GM20431 (cell line): ENCODE measurements at regions not wholly inside any gene's neighbourhood (a gene's known extent, or its start where the extent isn't known, plus 50 kb on each side); places are given as distances from the start of the nearest gene placed in this dataset.

ENCODE experiments used
- in situ Hi-C: fragments of 300-500 bp; cut with MseI, MboI; formaldehyde crosslinking; loops from one replicate; pipeline ENCODE4 v1.15.0; 2020; ENCODE audit warnings: low sequenced_read_pairs; ENCODE audit not compliant: unreplicated experiment

DNA sequence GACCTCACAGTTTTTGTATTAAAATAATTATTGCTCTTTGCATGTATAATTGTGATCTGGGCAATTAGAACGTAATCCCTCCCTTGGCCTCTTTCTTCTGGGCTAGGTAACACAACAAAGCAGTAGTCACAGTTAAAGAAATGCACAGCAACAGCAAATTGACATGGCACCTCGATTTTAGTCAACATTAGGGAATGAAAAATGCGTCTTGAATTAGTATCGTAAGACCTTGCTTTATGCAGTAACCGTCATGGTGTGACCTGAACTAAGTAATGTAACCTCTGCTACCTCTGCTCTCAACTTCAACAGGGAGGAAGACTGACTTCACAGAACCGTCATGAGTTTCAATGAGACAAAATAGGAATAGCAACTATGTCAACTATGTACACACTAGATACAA lies 265.4 kb upstream of the MAF start:
- in situ Hi-C loops: no loop called here

DNA sequence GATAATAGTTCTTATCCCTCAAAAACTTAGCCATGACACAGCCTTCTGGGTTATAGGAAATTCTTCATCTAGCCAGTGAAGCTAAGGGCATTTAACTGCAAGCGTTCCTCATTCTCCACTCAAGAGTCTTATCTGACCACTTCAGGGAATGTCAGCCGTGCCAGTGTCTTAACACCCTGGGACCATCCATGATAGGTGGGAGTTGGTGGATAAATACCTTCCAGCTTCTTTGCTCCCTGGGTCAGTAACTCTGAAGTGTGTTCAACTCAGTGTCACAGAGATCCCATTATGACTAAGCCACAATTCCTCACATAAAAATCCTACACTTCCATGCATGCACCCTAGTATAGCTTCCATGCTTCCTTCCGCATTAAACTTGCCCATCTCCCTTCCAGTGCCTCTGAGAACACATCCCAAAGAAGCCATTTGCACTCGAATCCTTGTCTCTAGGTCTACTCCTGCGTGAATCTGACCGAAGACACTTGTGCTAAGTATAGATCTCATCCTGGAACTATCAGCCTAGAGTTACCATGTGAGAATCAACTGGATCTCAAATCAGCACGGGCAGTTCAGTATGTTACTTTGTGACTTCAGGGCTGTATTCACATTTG lies 264.3 kb upstream of the MAF start:
- in situ Hi-C loops: no loop called here

DNA sequence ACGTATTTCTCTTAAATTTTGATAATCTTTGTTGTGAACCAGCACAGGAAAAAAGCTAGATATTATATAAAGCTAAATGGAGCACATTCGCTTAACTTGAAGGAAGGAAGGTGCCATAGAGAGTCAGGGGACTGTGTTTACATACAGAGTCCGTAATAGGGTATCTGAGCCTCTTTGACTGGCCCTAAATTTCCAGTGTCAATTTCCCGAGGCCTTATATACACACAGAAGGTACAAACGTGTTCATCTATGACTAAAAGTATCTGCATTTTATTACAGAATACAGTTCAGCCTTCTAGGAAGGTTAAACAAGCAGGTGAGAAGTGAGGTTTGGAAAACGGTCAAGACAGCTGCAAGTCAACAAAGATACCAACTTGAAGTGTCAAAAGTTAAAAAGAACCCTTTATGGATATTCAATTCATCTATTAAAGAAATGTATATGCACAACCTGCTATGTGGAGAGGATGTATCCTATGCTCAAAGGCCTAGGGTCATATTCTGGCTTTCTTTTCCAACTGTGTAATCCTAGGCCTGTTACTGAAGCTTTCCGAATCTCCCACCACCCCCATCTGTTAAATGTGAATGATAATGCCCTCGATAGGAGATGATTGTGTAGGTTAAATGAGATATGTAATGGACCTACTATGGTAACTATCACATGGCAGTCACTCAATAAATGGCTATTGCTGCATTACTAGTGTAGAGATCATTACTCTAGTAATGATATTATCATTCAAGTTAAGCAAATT lies 263.7 kb upstream of the MAF start:
- in situ Hi-C loops: no loop called here

- in situ Hi-C loops: no loop called here
Measured at GRCh38 chr16:79863128-79864031, 262.8 kb upstream of the MAF start.

DNA sequence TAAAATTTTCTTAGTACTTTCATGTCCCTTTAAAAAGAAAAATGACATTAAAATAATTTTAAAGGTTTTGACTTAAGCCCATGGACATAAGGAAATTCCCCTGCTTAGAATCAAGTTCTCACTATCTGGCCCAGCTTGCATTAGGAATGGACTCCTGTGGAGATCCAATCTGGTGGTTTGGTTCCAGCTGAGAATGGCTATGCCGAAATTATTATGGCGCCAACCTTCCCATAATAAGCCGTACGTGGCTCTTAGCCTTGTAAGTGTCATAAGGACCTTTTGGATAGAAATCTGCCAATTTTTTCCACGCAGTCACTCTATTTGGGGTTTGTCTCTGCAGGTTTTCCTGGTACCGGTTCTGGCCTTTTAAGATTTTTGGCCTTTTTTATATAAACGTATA lies 262.1 kb upstream of the MAF start:
- in situ Hi-C loops: no loop called here

- in situ Hi-C loops: no loop called here
Measured at GRCh38 chr16:79856581-79856980, 256.0 kb upstream of the MAF start.

GRCh38 chr16:79850348-79850747 lies 249.8 kb upstream of the MAF start:
- in situ Hi-C loops: no loop called here

- in situ Hi-C loops: loop anchor here (25.0 kb wide), 1 partner anchor 112 kb away; no protein-coding TSS in a partner anchor
Measured at GRCh38 chr16:79849119-79849518, 248.6 kb upstream of the MAF start.

DNA sequence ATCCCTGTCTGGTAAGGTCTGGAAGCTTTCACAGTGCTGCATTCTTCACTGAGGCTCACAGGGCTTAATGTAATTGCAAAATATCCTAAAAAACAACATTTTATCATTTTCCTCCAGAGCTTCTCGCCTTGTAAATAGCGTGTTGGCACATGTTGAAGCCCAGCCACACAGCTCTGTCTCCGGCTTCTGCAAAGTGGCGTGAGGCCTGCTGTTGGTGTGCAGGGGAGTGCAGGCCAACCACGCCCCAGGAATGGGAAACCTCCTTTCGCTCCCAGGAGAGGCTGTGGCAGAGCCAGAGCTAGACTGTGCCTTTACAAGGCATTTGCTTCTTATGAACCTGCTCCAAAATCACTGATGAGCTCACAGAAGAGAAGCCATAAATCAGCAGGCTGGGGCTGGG lies 248.2 kb upstream of the MAF start:
- in situ Hi-C loops: loop anchor here (25.0 kb wide), 1 partner anchor 111 kb away; no protein-coding TSS in a partner anchor

DNA sequence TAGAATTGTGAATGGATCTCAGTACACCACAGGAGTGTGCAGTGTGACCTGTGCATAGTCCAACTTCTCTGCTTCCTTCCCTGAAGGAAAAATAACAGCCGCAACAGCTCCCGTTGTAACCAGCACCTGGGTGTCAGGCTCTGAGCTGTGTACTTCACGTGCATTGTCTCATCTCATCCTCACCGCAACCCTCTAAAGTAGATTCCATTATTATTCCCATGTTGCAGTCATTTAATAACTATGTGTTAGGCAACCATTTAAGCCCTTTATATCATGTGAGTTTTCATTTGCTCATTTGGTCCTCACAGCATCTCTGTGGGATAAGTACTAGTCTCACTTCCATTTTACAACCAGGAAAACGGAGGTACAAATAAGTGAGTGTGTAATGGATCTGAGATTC lies 247.0 kb upstream of the MAF start:
- in situ Hi-C loops: loop anchor here (25.0 kb wide), 1 partner anchor 110 kb away; no protein-coding TSS in a partner anchor

DNA sequence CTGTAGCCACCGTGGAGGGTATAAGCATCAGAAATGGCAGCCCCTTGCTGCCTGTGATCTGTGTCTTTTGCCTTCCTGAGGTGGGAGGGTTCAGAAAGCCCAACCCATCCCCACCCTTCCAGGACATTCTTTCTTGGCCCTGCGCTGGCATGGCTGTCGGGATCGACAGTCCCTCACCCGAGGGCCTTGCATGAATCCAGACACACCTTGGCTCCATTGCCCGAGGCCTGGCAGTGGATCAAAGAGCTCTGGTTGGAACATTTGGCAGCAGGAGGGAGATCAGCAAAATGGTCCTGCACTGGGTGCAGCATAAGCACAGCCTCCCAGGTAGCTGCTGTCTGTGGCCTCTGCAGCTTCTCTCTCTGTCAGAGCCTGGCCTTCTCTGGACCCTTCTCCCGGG lies 246.6 kb upstream of the MAF start:
- in situ Hi-C loops: loop anchor here (25.0 kb wide), 1 partner anchor 110 kb away; no protein-coding TSS in a partner anchor

- in situ Hi-C loops: loop anchor here (25.0 kb wide), 1 partner anchor 108 kb away; no protein-coding TSS in a partner anchor
Measured at GRCh38 chr16:79845734-79846135, 245.2 kb upstream of the MAF start.

DNA sequence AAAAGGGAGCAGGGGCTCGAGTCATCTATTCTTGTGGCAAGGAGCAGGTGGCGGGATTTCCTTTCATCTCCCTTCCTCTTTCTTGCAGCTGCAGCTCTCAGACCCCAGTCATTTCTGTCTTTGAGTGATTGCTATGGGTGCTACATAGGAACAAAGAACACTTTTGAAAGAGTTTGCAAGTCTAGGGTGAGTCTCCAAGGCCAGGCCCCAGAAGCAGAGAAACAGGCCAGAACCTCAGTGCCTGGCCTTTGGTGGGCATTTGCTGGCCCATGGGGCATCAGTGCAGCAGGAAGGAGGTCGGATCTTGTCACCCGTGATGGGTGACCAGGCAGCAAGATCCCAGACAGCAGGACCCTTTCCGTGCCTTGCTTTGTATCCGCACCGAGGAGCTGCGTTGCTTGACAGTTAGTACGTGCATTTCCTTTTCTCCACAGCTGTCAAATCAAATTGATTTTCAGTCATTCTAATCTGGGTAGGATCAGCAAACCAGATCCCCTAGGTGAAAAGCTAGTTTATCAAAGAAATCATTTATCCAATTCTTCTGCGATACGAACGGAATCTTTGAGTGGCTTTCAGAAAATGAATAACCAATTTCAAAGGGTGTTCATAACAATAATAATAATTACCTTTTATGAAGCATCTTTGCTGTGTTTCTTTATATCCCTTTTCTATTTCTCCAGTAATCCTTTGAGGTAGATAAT lies 244.6 kb upstream of the MAF start:
- in situ Hi-C loops: loop anchor here (25.0 kb wide), 1 partner anchor 108 kb away; no protein-coding TSS in a partner anchor

DNA sequence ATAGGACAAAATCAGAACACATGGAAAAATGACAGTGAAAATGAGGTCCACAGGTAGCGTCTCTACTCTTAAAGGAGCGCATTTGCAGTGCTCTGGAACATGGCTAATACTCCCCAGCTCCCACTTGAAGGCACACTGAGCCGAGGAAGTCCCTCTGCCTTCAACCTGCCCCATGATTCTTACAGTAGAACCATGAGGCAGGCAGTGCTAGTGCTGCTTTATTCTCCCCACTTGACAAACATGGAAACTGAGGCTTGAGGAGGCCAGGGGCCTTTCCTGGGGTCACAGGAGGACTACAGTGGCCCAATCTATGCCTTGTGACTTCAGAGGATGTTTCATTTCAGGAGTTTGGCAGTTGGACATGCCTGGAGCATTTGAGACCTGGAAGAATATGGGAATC lies 244.1 kb upstream of the MAF start:
- in situ Hi-C loops: loop anchor here (25.0 kb wide), 1 partner anchor 107 kb away; no protein-coding TSS in a partner anchor

DNA sequence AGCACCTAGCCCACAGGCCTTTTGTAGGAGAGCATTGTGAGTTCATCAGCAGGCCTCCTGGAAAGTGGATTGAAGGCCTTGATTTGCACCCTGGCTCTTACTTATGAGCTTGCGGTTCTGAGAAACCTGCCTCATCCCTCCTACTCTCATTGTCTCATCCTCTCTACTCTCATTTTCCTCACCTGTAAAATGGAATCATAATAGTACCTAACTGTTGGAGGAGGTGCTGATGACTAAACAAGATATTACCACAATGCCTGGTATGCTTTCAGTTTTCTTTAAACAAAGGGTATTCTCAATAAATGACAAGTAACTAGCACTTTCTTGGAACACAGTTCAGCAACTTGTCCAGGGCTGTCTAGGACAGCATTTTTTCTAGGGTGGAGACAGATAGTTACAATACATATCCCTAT lies 243.1 kb upstream of the MAF start:
- in situ Hi-C loops: loop anchor here (25.0 kb wide), 1 partner anchor 106 kb away; no protein-coding TSS in a partner anchor

DNA sequence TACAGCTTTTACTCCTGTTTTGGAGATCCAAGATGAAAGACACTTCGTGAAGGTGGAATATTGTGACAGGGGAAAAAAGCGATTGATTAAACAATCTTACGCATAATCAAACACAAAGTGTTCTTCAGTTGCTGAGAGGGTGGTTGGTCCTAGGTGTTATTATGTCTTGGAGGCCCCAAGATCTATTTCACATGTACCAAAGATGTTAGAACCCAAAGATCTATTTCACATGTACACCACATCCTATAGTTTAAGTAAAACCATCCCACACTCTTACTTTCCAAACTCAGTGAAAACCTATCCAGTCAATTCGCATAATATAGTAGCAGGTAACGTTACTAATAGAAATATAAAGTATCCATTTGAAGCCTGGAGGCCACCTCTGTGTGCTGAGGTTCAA lies 242.6 kb upstream of the MAF start:
- in situ Hi-C loops: loop anchor here (25.0 kb wide), 1 partner anchor 106 kb away; no protein-coding TSS in a partner anchor

- in situ Hi-C loops: loop anchor here (25.0 kb wide), 1 partner anchor 105 kb away; no protein-coding TSS in a partner anchor
Measured at GRCh38 chr16:79842197-79842596, 241.7 kb upstream of the MAF start.

GRCh38 chr16:79839466-79840341 lies 239.2 kb upstream of the MAF start:
- in situ Hi-C loops: loop anchor here (25.0 kb wide), 1 partner anchor 102 kb away; no protein-coding TSS in a partner anchor
